ENCODE measurements at regions not wholly inside any gene's neighbourhood (a gene's known extent, or its start where the extent isn't known, plus 50 kb on each side); places are given as distances from the start of the nearest gene placed in this dataset.
"Not testable (repeated sequence)": the region's sequence is repeated elsewhere in the genome, so short reads cannot be mapped to it uniquely, and the experiment has no call there.

DNA sequence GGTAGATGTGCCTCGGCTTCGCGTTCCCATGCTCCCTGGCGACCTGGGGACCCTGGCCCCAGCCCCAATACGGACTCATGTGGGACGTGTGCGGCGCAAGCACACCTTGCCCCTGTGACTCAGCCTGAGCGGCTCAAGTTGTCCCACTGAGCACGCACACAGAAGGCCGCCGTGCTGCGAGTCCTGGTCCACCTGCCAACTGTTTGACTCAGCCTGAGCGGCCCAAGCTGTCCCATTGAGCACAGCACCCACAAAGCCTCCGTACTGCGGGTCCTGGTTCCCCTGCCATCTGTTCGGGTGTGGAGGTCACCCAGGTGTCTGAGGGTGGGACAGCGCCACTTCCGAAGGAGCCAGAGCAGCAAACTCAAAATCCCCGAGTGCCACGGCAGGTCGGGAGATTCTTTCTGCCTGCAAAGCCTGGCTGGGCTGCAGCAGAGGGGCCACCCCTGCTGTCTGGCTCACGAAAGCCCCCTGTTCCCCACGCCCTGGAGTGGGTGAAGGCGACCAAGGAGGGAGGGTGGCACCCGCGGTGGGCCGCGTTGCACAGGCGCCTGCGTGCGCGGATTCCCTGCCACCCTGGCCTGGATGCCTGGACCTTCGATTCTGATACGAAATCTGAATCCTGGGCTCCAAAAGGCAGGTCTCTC, 362.6 kb upstream of the DEFB115 start:
- TF ChIP-seq POLR2A, CTCF (IDR thresholded peaks at IDR 0.05): not testable (repeated sequence)
